Naive thymus-derived CD8-positive, alpha-beta T cell (primary cell): ENCODE measurements at regions not wholly inside any gene's neighbourhood (a gene's known extent, or its start where the extent isn't known, plus 50 kb on each side); places are given as distances from the start of the nearest gene placed in this dataset.

ENCODE experiments used
- ATAC-seq, 2 donors: fragments of 150-1000 bp; cut with Tn5 transposase in 1 of 2; sonication (Bioruptor Pico), chemical (Tn5 transposase) in 1 of 2; 1 replicate in 1 of 2; 2 replicates in 1 of 2; pipeline ENCODE4 v1.10.0; 2021; ENCODE audit warnings: mild to moderate bottlenecking in 2 of 2, moderate library complexity in 2 of 2
- POLR2A ChIA-PET: fragments of 350-600 bp; sonication (Branson Sonifier 250); formaldehyde crosslinking; loops from one replicate; lab custom pipeline; 2021; ENCODE audit warnings: antibody characterized with exemption; lab: Charles Lee
- DNase-seq, 10 donors: peaks; one replicate each; pipeline versions ENCODE4 v3.0.0 to v3.0.0-alpha.2; 2020 to 2022
- H3K27ac Mint-ChIP-seq, 10 donors: one replicate each; pipeline ENCODE4 v1.8.0; 2020 to 2022; ENCODE audit warnings: mild to moderate bottlenecking in 10 of 10, mixed read lengths in 10 of 10, moderate library complexity in 4 of 10, inconsistent platforms in 1 of 10
- H3K27me3 Mint-ChIP-seq, 5 donors: one replicate each; pipeline ENCODE4 v1.8.0; 2021 to 2022; ENCODE audit warnings: mixed read lengths in 5 of 5
- H3K36me3 Mint-ChIP-seq, 3 donors: one replicate each; pipeline ENCODE4 v1.8.0; 2020 to 2022; ENCODE audit warnings: mixed read lengths in 3 of 3, mild to moderate bottlenecking in 2 of 3, inconsistent platforms in 1 of 3
- H3K4me1 Mint-ChIP-seq, 4 donors: one replicate each; pipeline ENCODE4 v1.8.0; 2021 to 2022; ENCODE audit warnings: mixed read lengths in 4 of 4
- H3K4me3 Mint-ChIP-seq, 10 donors: one replicate each; pipeline ENCODE4 v1.8.0; 2020 to 2022; ENCODE audit warnings: mild to moderate bottlenecking in 10 of 10, mixed read lengths in 10 of 10, moderate library complexity in 6 of 10, inconsistent platforms in 1 of 10
- H3K9me3 Mint-ChIP-seq, 9 donors: one replicate each; pipeline ENCODE4 v1.8.0; 2020 to 2022; ENCODE audit warnings: mixed read lengths in 9 of 9, mild to moderate bottlenecking in 3 of 9, inconsistent platforms in 1 of 9, moderate library complexity in 1 of 9

DNA sequence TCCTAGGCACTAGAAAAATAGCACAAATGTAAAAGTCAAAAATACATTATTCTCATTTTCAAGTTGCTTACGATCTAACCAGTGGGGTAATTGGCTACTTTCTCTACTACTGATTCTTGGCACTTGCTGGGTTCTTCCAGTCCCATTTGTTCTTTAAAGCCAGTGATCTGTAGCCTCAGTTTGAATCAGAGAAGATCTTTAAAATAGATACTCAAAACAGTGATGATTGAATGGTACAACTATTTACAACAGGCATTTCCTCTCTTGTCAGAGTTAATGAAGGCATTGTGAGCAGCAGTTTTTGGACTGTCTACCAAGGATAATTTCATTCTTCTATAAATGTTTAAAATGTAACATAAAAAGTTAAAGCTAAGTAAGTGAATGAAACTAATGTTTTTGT, 128.3 kb upstream of the FSIP2 start:
- Mint-ChIP-seq H3K36me3 (no peaks in the 10 kb centered on the region), H3K4me1 (no peaks in the 10 kb centered on the region), H3K27ac (no peak overlapping the region), H3K27me3 (no peaks in the 10 kb centered on the region), H3K4me3 (no peak overlapping the region), H3K9me3 (peaks cover 0 to 24% (median 7%) of the 10 kb centered on the region in 9 donors)
- POLR2A ChIA-PET, result no interaction called here
- ATAC-seq (no peak), DNase-seq (no peak)

- Mint-ChIP-seq H3K4me3 (no peak overlapping the region), H3K9me3 (peaks cover 4 to 22% (median 13%) of the 10 kb centered on the region in 9 donors), H3K27me3 (no peaks in the 10 kb centered on the region), H3K27ac (no peak overlapping the region), H3K4me1 (no peaks in the 10 kb centered on the region), H3K36me3 (no peaks in the 10 kb centered on the region)
- POLR2A ChIA-PET, result no interaction called here
- no peak for ATAC-seq
- DNase-seq, result no peak
Observed at GRCh38 chr2:185618625-185619024, 120.0 kb upstream of the FSIP2 start.

GRCh38 chr2:185625604-185626003, 113.0 kb upstream of the FSIP2 start:
- Mint-ChIP-seq H3K4me3 (no peak overlapping the region), H3K4me1 (no peaks in the 10 kb centered on the region), H3K27me3 (no peaks in the 10 kb centered on the region), H3K36me3 (no peaks in the 10 kb centered on the region), H3K27ac (no peak overlapping the region), H3K9me3 (peaks cover 0 to 6% (median 0%) of the 10 kb centered on the region in 9 donors)
- ATAC-seq (no peak), DNase-seq (no peak)
- POLR2A ChIA-PET, result interaction anchor here (0.6 kb wide), 1 partner anchor 932 kb away, joined by 4 read pairs; no protein-coding TSS in a partner anchor

GRCh38 chr2:185628985-185629384, 109.6 kb upstream of the FSIP2 start:
- Mint-ChIP-seq H3K27me3 (no peaks in the 10 kb centered on the region), H3K36me3 (no peaks in the 10 kb centered on the region), H3K4me3 (no peak overlapping the region), H3K27ac (no peak overlapping the region), H3K9me3 (peaks cover 0 to 7% (median 0%) of the 10 kb centered on the region in 9 donors), H3K4me1 (no peaks in the 10 kb centered on the region)
- ATAC-seq (no peak), DNase-seq (no peak)
- POLR2A ChIA-PET, result no interaction called here

DNA sequence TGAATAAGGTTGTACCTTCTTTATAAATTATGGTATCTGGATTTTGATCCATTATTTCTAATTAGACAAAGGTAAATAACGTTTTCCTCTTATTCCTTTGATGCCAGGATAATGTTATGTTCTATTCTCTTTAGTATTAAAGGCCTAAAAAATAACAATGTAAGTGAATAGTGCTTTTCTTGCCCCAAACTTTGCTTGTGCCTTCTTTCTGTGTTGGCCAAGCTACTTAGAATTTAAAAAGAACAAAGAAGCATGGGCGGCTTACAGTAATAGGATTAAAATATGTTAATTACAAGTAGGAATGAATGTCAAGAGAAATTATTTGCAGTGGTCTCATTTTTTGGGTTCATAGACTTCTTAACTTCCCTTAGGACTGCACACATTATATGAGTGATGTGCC, 105.0 kb upstream of the FSIP2 start:
- Mint-ChIP-seq H3K4me3 (no peak overlapping the region), H3K36me3 (no peaks in the 10 kb centered on the region), H3K4me1 (no peaks in the 10 kb centered on the region), H3K9me3 (peaks cover 0 to 5% (median 0%) of the 10 kb centered on the region in 9 donors), H3K27ac (no peak overlapping the region), H3K27me3 (no peaks in the 10 kb centered on the region)
- POLR2A ChIA-PET, result no interaction called here
- DNase-seq, result no peak
- ATAC-seq, result no peak

DNA sequence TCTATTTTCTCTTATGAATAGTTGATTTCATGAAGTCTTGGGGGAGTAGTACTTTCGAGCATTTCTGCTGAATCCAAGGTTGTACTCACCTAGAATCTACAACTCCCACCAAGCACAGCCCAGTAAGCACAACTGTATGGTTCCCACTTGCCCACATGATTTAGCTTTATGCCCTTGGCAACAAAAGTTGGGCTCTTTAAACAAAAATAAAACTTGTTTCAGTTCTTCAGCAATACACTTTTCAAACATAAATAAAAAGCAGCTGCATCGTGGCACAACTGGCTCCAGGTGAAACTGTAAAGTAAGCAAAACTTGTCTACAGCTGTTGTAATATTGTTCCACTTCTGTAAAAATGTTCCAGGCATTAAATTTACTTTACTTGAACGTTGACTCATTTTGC, 99.8 kb upstream of the FSIP2 start:
- Mint-ChIP-seq H3K4me3 (no peak overlapping the region), H3K27ac (no peak overlapping the region), H3K36me3 (no peaks in the 10 kb centered on the region), H3K9me3 (no peaks in the 10 kb centered on the region), H3K27me3 (no peaks in the 10 kb centered on the region), H3K4me1 (no peaks in the 10 kb centered on the region)
- DNase-seq (no peak), ATAC-seq (no peak)
- POLR2A ChIA-PET, result no interaction called here

- no peak for ATAC-seq
- H3K36me3 Mint-ChIP-seq, result no peaks in the 10 kb centered on the region
Observed at GRCh38 chr2:185640588-185640987, 98.0 kb upstream of the FSIP2 start.

GRCh38 chr2:185643434-185643833, 95.2 kb upstream of the FSIP2 start:
- Mint-ChIP-seq H3K4me1 (no peaks in the 10 kb centered on the region), H3K27me3 (no peaks in the 10 kb centered on the region), H3K4me3 (no peak overlapping the region), H3K9me3 (peaks cover 0 to 6% (median 0%) of the 10 kb centered on the region in 9 donors), H3K27ac (no peak overlapping the region), H3K36me3 (no peaks in the 10 kb centered on the region)
- DNase-seq (no peak), ATAC-seq (no peak)
- POLR2A ChIA-PET, result no interaction called here

More at GRCh38 chr2:185640588-185640987, 98.0 kb upstream of the FSIP2 start:
- DNase-seq, result no peak
- POLR2A ChIA-PET, result no interaction called here
- no peaks in the 10 kb centered on the region for H3K4me1 Mint-ChIP-seq
- H3K4me3 Mint-ChIP-seq, result no peak overlapping the region
- H3K27me3 Mint-ChIP-seq, result no peaks in the 10 kb centered on the region
- peaks cover 0 to 4% (median 0%) of the 10 kb centered on the region in 9 donors for H3K9me3 Mint-ChIP-seq
- H3K27ac Mint-ChIP-seq, result no peak overlapping the region

DNA sequence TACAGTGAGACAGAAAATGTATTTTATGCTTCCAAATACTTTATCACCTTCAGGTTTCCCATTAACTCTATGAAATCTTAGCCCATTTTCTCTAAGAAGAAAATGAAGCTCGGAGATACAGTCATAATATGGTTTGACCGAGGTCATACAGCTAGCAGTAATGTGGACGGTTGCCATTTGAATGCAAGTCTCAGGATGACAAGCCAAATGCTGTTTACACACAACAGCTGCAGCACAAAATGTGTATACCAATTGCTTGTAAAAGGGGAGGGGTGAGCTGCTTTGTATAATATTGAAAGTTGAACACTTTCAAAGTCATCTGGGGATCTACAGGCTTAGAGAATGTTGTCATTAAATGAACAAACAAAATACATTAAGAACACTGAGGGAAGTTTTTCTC, 93.8 kb upstream of the FSIP2 start:
- no peak overlapping the region for H3K4me3 Mint-ChIP-seq
- no peak for ATAC-seq
- POLR2A ChIA-PET, result no interaction called here

GRCh38 chr2:185645529-185645928, 93.1 kb upstream of the FSIP2 start:
- POLR2A ChIA-PET, result no interaction called here
- DNase-seq, result no peak
- Mint-ChIP-seq H3K4me3 (no peak overlapping the region), H3K27ac (no peak overlapping the region), H3K36me3 (no peaks in the 10 kb centered on the region), H3K4me1 (no peaks in the 10 kb centered on the region), H3K27me3 (no peaks in the 10 kb centered on the region), H3K9me3 (peaks cover 0 to 22% (median 0%) of the 10 kb centered on the region in 9 donors)
- ATAC-seq, result no peak

More for the DNA sequence above, 93.8 kb upstream of the FSIP2 start:
- DNase-seq, result no peak
- H3K36me3 Mint-ChIP-seq, result no peaks in the 10 kb centered on the region
- H3K4me1 Mint-ChIP-seq, result no peaks in the 10 kb centered on the region
- H3K27ac Mint-ChIP-seq, result no peak overlapping the region
- peaks cover 0 to 20% (median 0%) of the 10 kb centered on the region in 9 donors for H3K9me3 Mint-ChIP-seq
- H3K27me3 Mint-ChIP-seq, result no peaks in the 10 kb centered on the region

DNA sequence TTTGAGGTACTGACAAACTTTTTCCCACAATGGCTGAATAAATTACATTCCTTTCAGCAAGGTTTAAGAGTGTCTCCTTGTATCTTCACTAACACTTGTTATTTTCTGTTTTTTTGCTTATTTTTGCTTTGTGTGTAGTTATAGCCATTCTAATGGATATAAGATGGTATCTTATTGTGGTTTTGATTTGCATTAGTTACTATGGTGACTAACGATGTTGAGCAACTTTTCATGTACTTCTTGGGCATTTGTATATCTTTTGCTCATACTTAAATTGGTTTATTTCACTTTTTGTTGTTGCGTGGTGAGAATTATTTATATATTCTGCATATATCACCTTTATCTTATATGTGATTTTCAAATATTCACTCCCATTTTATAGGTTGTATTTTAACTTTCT, 79.9 kb upstream of the FSIP2 start:
- H3K9me3 Mint-ChIP-seq, result peaks cover 0 to 14% (median 0%) of the 10 kb centered on the region in 9 donors
- H3K36me3 Mint-ChIP-seq, result no peaks in the 10 kb centered on the region
- no peaks in the 10 kb centered on the region for H3K4me1 Mint-ChIP-seq
- H3K27me3 Mint-ChIP-seq, result no peaks in the 10 kb centered on the region
- ATAC-seq (no peak), DNase-seq (no peak)
- POLR2A ChIA-PET, result no interaction called here
- H3K27ac Mint-ChIP-seq, result no peak overlapping the region
- H3K4me3 Mint-ChIP-seq, result no peak overlapping the region

GRCh38 chr2:185663811-185664210, 74.8 kb upstream of the FSIP2 start:
- no peaks in the 10 kb centered on the region for H3K36me3 Mint-ChIP-seq
- DNase-seq (no peak), ATAC-seq (no peak)
- no peak overlapping the region for H3K27ac Mint-ChIP-seq
- POLR2A ChIA-PET, result no interaction called here
- no peak overlapping the region for H3K4me3 Mint-ChIP-seq
- no peaks in the 10 kb centered on the region for H3K4me1 Mint-ChIP-seq
- H3K27me3 Mint-ChIP-seq, result no peaks in the 10 kb centered on the region
- peaks cover 0 to 15% (median 4%) of the 10 kb centered on the region in 9 donors for H3K9me3 Mint-ChIP-seq

- H3K4me1 Mint-ChIP-seq, result no peaks in the 10 kb centered on the region
- H3K27ac Mint-ChIP-seq, result no peak overlapping the region
- DNase-seq, result no peak
- H3K27me3 Mint-ChIP-seq, result no peaks in the 10 kb centered on the region
- no peaks in the 10 kb centered on the region for H3K36me3 Mint-ChIP-seq
- H3K4me3 Mint-ChIP-seq, result no peak overlapping the region
- ATAC-seq, result no peak
- POLR2A ChIA-PET, result no interaction called here
- H3K9me3 Mint-ChIP-seq, result peaks cover 0 to 15% (median 3%) of the 10 kb centered on the region in 9 donors
Observed at GRCh38 chr2:185664384-185664783, 74.2 kb upstream of the FSIP2 start.

DNA sequence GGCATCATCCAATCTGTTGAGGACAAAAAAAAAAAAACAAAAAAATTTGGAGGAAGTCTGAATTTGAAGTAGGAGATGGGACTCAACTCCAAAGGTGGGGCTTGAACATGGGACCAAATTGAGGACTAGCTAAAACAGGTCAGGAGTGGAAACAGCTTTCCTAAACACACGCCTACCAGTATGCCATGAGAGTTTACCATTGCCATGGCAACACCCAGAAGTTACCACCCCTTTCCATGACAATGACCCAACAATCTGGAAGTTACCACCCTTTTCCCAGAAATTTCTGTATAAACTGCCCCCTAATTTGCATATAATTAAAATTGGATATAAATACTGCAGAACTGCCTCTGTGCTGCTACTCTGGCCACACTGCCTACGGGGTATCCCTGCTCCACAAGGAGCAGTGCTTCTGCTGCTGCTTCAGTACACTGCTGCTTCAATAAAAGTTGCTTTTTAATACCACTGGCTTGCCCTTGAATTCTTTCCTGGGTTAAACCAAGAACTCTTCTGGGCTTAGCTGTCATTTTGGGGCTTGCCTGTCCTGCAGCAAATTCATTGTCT, 73.3 kb upstream of the FSIP2 start:
- H3K9me3 Mint-ChIP-seq, result peaks cover 0 to 15% (median 3%) of the 10 kb centered on the region in 9 donors
- no peak overlapping the region for H3K27ac Mint-ChIP-seq
- POLR2A ChIA-PET, result no interaction called here
- no peaks in the 10 kb centered on the region for H3K36me3 Mint-ChIP-seq
- DNase-seq (no peak), ATAC-seq (no peak)
- no peak overlapping the region for H3K4me3 Mint-ChIP-seq
- no peaks in the 10 kb centered on the region for H3K27me3 Mint-ChIP-seq
- H3K4me1 Mint-ChIP-seq, result no peaks in the 10 kb centered on the region
